ENCODE measurements at regions not wholly inside any gene's neighbourhood (a gene's known extent, or its start where the extent isn't known, plus 50 kb on each side); places are given as distances from the start of the nearest gene placed in this dataset.

DNA sequence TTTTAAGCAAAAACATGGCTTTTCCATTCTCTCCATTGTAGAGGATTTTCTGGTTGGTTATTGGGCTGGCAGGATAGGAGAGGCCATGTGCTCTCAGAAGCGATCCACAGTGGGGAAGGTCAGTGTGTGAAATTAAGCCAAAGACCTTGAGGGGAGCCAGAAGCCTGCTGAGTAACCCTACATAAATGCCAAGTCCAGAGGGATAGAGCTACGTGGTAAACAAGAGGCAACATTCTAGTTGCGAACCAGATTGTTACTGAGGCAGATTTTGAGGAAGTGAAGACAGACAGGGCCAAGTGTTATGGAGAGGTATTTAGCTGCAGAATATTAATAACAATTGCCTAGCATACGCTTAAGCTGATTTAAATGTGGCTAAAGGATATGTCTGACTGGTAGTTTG is 592.8 kb upstream of the GBE1 start:
- Mint-ChIP-seq H3K27me3 (no peaks in the 10 kb centered on the region), H3K27ac (no peak overlapping the region), H3K9me3 (peaks cover 8 to 22% (median 18%) of the 10 kb centered on the region in 3 donors), H3K4me1 (no peaks in the 10 kb centered on the region), H3K36me3 (no peaks in the 10 kb centered on the region), H3K4me3 (no peak overlapping the region)
- ChIA-PET POLR2A (interaction anchor here in 1 of 2 donors (0.7 kb wide), 1 partner anchor 23 kb away, joined by 3 read pairs; no protein-coding TSS in a partner anchor), CTCF (no interaction called here)
- Histone ChIP-seq H3K36me3 (ENCODE audit: control insufficient read depth in 2 of 2, extremely low read depth in 1 of 2, insufficient read depth in 1 of 2, low read length in 1 of 2) (no peaks in the 10 kb centered on the region), H3K27me3 (replicated peaks in 1 of 2; ENCODE audit: control insufficient read depth in 2 of 2, extremely low read depth in 1 of 2, insufficient read depth in 2 of 2, low read length in 1 of 2) (no peaks in the 10 kb centered on the region), H3K9me3 (no peaks in the 10 kb centered on the region), H3K27ac (ENCODE audit: low read length) (no peak overlapping the region), H3K4me1 (ENCODE audit: control insufficient read depth in 1 of 2, extremely low read depth in 1 of 2, insufficient read depth in 2 of 2, low read length in 2 of 2) (no peaks in the 10 kb centered on the region), H3K4me3 (ENCODE audit: control insufficient read depth in 1 of 2, extremely low read depth in 1 of 2, low read length in 1 of 2) (no peak overlapping the region)
- WGBS (ENCODE audit: insufficient coverage): 63% methylated on average over 3 of the region's 4 CpGs
- ATAC-seq (replicated peaks in 1 of 4): no peak
- no peak for DNase-seq

DNA sequence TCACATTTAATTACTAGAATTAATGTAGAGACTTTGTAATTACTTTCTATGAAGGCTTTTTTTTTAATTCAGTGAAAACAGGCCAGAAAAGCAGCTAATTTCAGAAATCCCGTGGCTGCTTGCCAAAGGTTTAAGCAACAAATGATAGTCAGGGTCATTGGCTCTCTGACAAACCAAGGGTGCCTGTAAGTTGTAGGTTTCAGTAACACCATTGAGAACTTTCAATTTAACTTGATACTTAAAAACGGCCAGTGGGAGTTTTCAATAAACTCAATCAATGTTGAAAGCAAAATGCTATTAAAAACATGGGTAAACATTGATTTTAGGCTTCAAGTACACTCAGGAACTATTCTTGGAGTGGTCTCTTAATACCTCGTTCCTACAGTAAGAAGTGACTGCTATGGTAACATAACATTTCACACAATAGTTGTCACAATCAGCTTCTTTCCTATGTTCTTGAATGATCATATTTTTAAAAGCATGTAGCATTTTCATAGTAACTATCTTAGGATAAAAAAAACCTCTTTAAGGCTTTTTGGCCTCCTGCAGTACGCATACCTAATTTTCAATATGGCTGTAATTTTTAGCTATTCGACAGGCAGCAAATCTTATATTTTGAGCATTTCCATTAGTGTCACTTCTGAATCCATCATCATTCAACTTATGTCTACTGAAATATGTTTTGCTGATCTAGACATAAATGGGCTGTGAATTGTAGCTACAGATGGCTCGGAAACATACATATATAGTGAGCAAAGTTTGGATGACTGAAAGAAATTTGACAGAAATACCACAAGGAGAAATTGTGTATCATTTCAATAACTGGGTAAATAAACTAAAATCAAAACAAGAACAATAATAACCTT is 592.1 kb upstream of the GBE1 start:
- Mint-ChIP-seq H3K36me3 (no peaks in the 10 kb centered on the region), H3K4me3 (no peak overlapping the region), H3K27ac (no peak overlapping the region), H3K9me3 (peaks cover 8 to 22% (median 18%) of the 10 kb centered on the region in 3 donors), H3K27me3 (no peaks in the 10 kb centered on the region), H3K4me1 (no peaks in the 10 kb centered on the region)
- Histone ChIP-seq H3K4me3 (ENCODE audit: control insufficient read depth in 1 of 2, extremely low read depth in 1 of 2, low read length in 1 of 2) (no peak overlapping the region), H3K27ac (ENCODE audit: low read length) (no peak overlapping the region), H3K36me3 (ENCODE audit: control insufficient read depth in 2 of 2, extremely low read depth in 1 of 2, insufficient read depth in 1 of 2, low read length in 1 of 2) (no peaks in the 10 kb centered on the region), H3K27me3 (replicated peaks in 1 of 2; ENCODE audit: control insufficient read depth in 2 of 2, extremely low read depth in 1 of 2, insufficient read depth in 2 of 2, low read length in 1 of 2) (no peaks in the 10 kb centered on the region), H3K9me3 (no peaks in the 10 kb centered on the region), H3K4me1 (ENCODE audit: control insufficient read depth in 1 of 2, extremely low read depth in 1 of 2, insufficient read depth in 2 of 2, low read length in 2 of 2) (no peaks in the 10 kb centered on the region)
- CTCF ChIA-PET: no interaction called here
- ATAC-seq (replicated peaks in 1 of 4) (no peak), DNase-seq (no peak)
- POLR2A ChIA-PET: no interaction called here
- WGBS (ENCODE audit: insufficient coverage): no CpG with 5 or more reads among the region's 6 CpGs

DNA sequence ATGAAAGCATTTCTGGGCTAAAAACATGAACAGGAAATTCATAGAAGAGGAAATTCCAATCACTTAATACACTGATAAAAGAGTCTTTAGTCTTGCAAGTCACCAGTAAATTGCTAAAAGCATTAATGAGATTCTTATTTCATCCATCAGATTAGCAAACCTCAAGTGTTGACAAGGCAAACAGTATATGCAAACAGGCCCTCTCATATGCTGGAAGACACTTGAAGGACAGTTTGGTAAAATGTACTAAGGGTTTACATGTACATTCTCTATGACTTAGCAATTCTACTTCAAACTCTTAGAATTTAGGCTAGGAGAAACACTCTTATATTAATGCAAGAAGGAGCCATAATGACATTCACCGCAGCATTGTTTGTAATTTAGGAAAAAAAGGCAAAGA is 586.1 kb upstream of the GBE1 start:
- Mint-ChIP-seq H3K27me3 (no peaks in the 10 kb centered on the region), H3K36me3 (no peaks in the 10 kb centered on the region), H3K4me3 (no peak overlapping the region), H3K4me1 (no peaks in the 10 kb centered on the region), H3K27ac (no peak overlapping the region), H3K9me3 (peaks cover 7 to 29% (median 20%) of the 10 kb centered on the region in 3 donors)
- H3K9me3 ChIP-seq: no peaks in the 10 kb centered on the region
- no peak overlapping the region for H3K4me3 ChIP-seq (ENCODE audit: control insufficient read depth in 1 of 2, extremely low read depth in 1 of 2, low read length in 1 of 2)
- CTCF ChIA-PET: no interaction called here
- no peaks in the 10 kb centered on the region for H3K36me3 ChIP-seq (ENCODE audit: control insufficient read depth in 2 of 2, extremely low read depth in 1 of 2, insufficient read depth in 1 of 2, low read length in 1 of 2)
- no peaks in the 10 kb centered on the region for H3K27me3 ChIP-seq (replicated peaks in 1 of 2; ENCODE audit: control insufficient read depth in 2 of 2, extremely low read depth in 1 of 2, insufficient read depth in 2 of 2, low read length in 1 of 2)
- no peak overlapping the region for H3K27ac ChIP-seq (ENCODE audit: low read length)
- WGBS (ENCODE audit: insufficient coverage): no CpG with 5 or more reads among the region's 1 CpG
- ATAC-seq (replicated peaks in 1 of 4): no peak
- POLR2A ChIA-PET: no interaction called here
- H3K4me1 ChIP-seq (ENCODE audit: control insufficient read depth in 1 of 2, extremely low read depth in 1 of 2, insufficient read depth in 2 of 2, low read length in 2 of 2): no peaks in the 10 kb centered on the region
- no peak for DNase-seq

DNA sequence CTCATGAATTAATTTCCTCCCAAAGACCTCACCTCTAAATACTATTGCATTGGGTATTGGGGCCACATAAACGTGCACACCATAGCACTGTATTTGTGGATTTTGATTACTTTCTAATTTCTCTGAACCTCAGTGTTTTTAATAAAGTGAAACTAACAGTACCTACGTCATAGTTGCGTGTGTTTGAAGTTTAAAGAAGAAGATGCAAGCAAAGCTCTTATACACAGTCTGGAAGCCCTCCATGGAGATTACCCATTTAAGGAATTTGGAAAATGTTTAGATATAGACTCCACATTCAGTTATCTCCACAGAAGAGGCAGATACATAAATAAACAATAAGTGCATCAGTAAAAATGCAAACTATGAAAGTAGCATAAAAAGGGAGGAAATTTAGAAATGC is 581.1 kb upstream of the GBE1 start:
- H3K27me3 Mint-ChIP-seq: no peaks in the 10 kb centered on the region
- no peaks in the 10 kb centered on the region for H3K36me3 Mint-ChIP-seq
- POLR2A ChIA-PET: no interaction called here
- Histone ChIP-seq H3K27ac (ENCODE audit: low read length) (no peak overlapping the region), H3K4me3 (ENCODE audit: control insufficient read depth in 1 of 2, extremely low read depth in 1 of 2, low read length in 1 of 2) (no peak overlapping the region), H3K4me1 (ENCODE audit: control insufficient read depth in 1 of 2, extremely low read depth in 1 of 2, insufficient read depth in 2 of 2, low read length in 2 of 2) (no peaks in the 10 kb centered on the region), H3K27me3 (replicated peaks in 1 of 2; ENCODE audit: control insufficient read depth in 2 of 2, extremely low read depth in 1 of 2, insufficient read depth in 2 of 2, low read length in 1 of 2) (no peaks in the 10 kb centered on the region), H3K9me3 (no peaks in the 10 kb centered on the region), H3K36me3 (ENCODE audit: control insufficient read depth in 2 of 2, extremely low read depth in 1 of 2, insufficient read depth in 1 of 2, low read length in 1 of 2) (no peaks in the 10 kb centered on the region)
- ATAC-seq (replicated peaks in 1 of 4): no peak
- no peak overlapping the region for H3K4me3 Mint-ChIP-seq
- DNase-seq: no peak
- H3K27ac Mint-ChIP-seq: no peak overlapping the region
- WGBS (ENCODE audit: insufficient coverage): no CpG with 5 or more reads among the region's 3 CpGs
- CTCF ChIA-PET: interaction anchor here in 1 of 2 donors (0.6 kb wide), 1 partner anchor 47 kb away, joined by 4 read pairs; no protein-coding TSS in a partner anchor
- H3K4me1 Mint-ChIP-seq: no peaks in the 10 kb centered on the region
- H3K9me3 Mint-ChIP-seq: peaks cover 3 to 13% (median 8%) of the 10 kb centered on the region in 3 donors

GRCh38 chr3:82329300-82329699 is 567.9 kb upstream of the GBE1 start:
- no peak for DNase-seq
- H3K4me3 Mint-ChIP-seq: no peak overlapping the region
- Histone ChIP-seq H3K4me1 (ENCODE audit: control insufficient read depth in 1 of 2, extremely low read depth in 1 of 2, insufficient read depth in 2 of 2, low read length in 2 of 2) (no peaks in the 10 kb centered on the region), H3K4me3 (ENCODE audit: control insufficient read depth in 1 of 2, extremely low read depth in 1 of 2, low read length in 1 of 2) (no peak overlapping the region), H3K36me3 (ENCODE audit: control insufficient read depth in 2 of 2, extremely low read depth in 1 of 2, insufficient read depth in 1 of 2, low read length in 1 of 2) (no peaks in the 10 kb centered on the region), H3K27me3 (replicated peaks in 1 of 2; ENCODE audit: control insufficient read depth in 2 of 2, extremely low read depth in 1 of 2, insufficient read depth in 2 of 2, low read length in 1 of 2) (no peaks in the 10 kb centered on the region), H3K9me3 (no peaks in the 10 kb centered on the region), H3K27ac (ENCODE audit: low read length) (no peak overlapping the region)
- ChIA-PET POLR2A (interaction anchor here in 1 of 2 donors (0.6 kb wide), 1 partner anchor 16 kb away, joined by 3 read pairs; no protein-coding TSS in a partner anchor), CTCF (no interaction called here)
- H3K27ac Mint-ChIP-seq: no peak overlapping the region
- no CpG with 5 or more reads among the region's 2 CpGs for WGBS (ENCODE audit: insufficient coverage)
- ATAC-seq (replicated peaks in 1 of 4): no peak
- no peaks in the 10 kb centered on the region for H3K4me1 Mint-ChIP-seq
- H3K36me3 Mint-ChIP-seq: no peaks in the 10 kb centered on the region
- peaks cover 3 to 6% (median 3%) of the 10 kb centered on the region in 3 donors for H3K9me3 Mint-ChIP-seq
- no peaks in the 10 kb centered on the region for H3K27me3 Mint-ChIP-seq

DNA sequence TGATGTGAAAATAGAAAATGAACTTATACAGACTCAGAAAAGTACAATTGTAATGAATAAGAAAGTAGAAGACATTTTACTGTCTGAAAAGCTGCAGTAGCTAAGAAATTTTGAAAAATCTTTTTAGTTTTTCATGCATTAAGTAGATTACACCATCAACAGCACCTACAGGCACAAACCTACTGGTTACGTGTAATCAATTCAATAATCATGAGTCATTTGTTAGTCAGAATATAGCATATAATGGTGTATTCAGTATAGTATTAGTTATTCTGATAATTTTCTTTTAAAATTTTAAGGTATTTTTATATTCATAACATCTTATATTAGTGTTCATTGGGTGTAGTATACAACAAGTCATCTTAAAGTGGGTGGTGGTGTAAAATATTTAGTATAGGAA is 550.5 kb upstream of the GBE1 start:
- POLR2A ChIA-PET: no interaction called here
- no peaks in the 10 kb centered on the region for H3K36me3 Mint-ChIP-seq
- H3K27me3 ChIP-seq (replicated peaks in 1 of 2; ENCODE audit: control insufficient read depth in 2 of 2, extremely low read depth in 1 of 2, insufficient read depth in 2 of 2, low read length in 1 of 2): no peaks in the 10 kb centered on the region
- no peak overlapping the region for H3K4me3 Mint-ChIP-seq
- no peak overlapping the region for H3K4me3 ChIP-seq (ENCODE audit: control insufficient read depth in 1 of 2, extremely low read depth in 1 of 2, low read length in 1 of 2)
- H3K4me1 ChIP-seq (ENCODE audit: control insufficient read depth in 1 of 2, extremely low read depth in 1 of 2, insufficient read depth in 2 of 2, low read length in 2 of 2): no peaks in the 10 kb centered on the region
- WGBS (ENCODE audit: insufficient coverage): no CpG with 5 or more reads among the region's 1 CpG
- H3K27ac Mint-ChIP-seq: no peak overlapping the region
- H3K27me3 Mint-ChIP-seq: no peaks in the 10 kb centered on the region
- no peaks in the 10 kb centered on the region for H3K4me1 Mint-ChIP-seq
- ATAC-seq (replicated peaks in 1 of 4) (no peak), DNase-seq (no peak)
- no peaks in the 10 kb centered on the region for H3K36me3 ChIP-seq (ENCODE audit: control insufficient read depth in 2 of 2, extremely low read depth in 1 of 2, insufficient read depth in 1 of 2, low read length in 1 of 2)
- CTCF ChIA-PET: no interaction called here
- no peak overlapping the region for H3K27ac ChIP-seq (ENCODE audit: low read length)
- peaks cover 0 to 17% (median 5%) of the 10 kb centered on the region in 3 donors for H3K9me3 Mint-ChIP-seq
- no peaks in the 10 kb centered on the region for H3K9me3 ChIP-seq
